Keratinocyte (primary cell): ENCODE measurements at regions not wholly inside any gene's neighbourhood (a gene's known extent, or its start where the extent isn't known, plus 50 kb on each side); places are given as distances from the start of the nearest gene placed in this dataset.

Experiments used
- EZH2 ChIP-seq: IDR thresholded peaks from one replicate; pipeline ENCODE4 v1.6.1; 2012; ENCODE audit warnings: inconsistent platforms, mild to moderate bottlenecking, low read length, moderate library complexity
- TF ChIP-seq, protein P1 (sequence below), 3 experiments: IDR thresholded peaks in 1 of 3; conservative IDR thresholded peaks in 1 of 3; optimal IDR thresholded peaks in 1 of 3; 2 replicates in 2 of 3; 3 replicates in 1 of 3; pipeline versions ENCODE3 to v1.5.1; 2011; ENCODE audit warnings: low read length in 3 of 3, mild to moderate bottlenecking in 3 of 3, moderate library complexity in 2 of 3, control low read depth in 1 of 3, inconsistent platforms in 1 of 3; ENCODE audit not compliant: insufficient read depth in 2 of 3; ENCODE audit errors: extremely low read depth in 1 of 3

- no peak for TF ChIP-seq EZH2
- TF ChIP-seq, protein P1, sequence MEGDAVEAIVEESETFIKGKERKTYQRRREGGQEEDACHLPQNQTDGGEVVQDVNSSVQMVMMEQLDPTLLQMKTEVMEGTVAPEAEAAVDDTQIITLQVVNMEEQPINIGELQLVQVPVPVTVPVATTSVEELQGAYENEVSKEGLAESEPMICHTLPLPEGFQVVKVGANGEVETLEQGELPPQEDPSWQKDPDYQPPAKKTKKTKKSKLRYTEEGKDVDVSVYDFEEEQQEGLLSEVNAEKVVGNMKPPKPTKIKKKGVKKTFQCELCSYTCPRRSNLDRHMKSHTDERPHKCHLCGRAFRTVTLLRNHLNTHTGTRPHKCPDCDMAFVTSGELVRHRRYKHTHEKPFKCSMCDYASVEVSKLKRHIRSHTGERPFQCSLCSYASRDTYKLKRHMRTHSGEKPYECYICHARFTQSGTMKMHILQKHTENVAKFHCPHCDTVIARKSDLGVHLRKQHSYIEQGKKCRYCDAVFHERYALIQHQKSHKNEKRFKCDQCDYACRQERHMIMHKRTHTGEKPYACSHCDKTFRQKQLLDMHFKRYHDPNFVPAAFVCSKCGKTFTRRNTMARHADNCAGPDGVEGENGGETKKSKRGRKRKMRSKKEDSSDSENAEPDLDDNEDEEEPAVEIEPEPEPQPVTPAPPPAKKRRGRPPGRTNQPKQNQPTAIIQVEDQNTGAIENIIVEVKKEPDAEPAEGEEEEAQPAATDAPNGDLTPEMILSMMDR (optimal IDR thresholded peaks at IDR 0.05 in 1 of 3, IDR thresholded peaks at IDR 0.05 in 1 of 3, conservative IDR thresholded peaks at IDR 0.05 in 1 of 3; ENCODE audit: extremely low read depth in 1 of 3, insufficient read depth in 2 of 3, low read length in 3 of 3): no peak
These were observed 780.6 kb downstream of the FAM133A start for GRCh38 chrX:94454606-94455005.
